ENCODE measurements at regions not wholly inside any gene's neighbourhood (a gene's known extent, or its start where the extent isn't known, plus 50 kb on each side); places are given as distances from the start of the nearest gene placed in this dataset.

GRCh38 chr13:40153516-40153915 lies 498.1 kb downstream of the COG6 start:
- no peak for TF ChIP-seq CTCF (conservative IDR thresholded peaks at IDR 0.05)
- no peak overlapping the region for H3K27ac ChIP-seq

- no peak overlapping the region for H3K27ac ChIP-seq
- no peak for TF ChIP-seq CTCF (conservative IDR thresholded peaks at IDR 0.05)
These were observed 499.7 kb downstream of the COG6 start for GRCh38 chr13:40155201-40155600.

GRCh38 chr13:40158218-40158617 lies 502.8 kb downstream of the COG6 start:
- no peak for TF ChIP-seq CTCF (conservative IDR thresholded peaks at IDR 0.05)

GRCh38 chr13:40158757-40159156 lies 503.3 kb downstream of the COG6 start:
- TF ChIP-seq CTCF (conservative IDR thresholded peaks at IDR 0.05) = no peak
- H3K27ac ChIP-seq = no peak overlapping the region

More at GRCh38 chr13:40158218-40158617, 502.8 kb downstream of the COG6 start:
- no peak overlapping the region for H3K27ac ChIP-seq

GRCh38 chr13:40159736-40160135 lies 504.3 kb downstream of the COG6 start:
- no peak for TF ChIP-seq CTCF (conservative IDR thresholded peaks at IDR 0.05)
- H3K27ac ChIP-seq = no peak overlapping the region

GRCh38 chr13:40160618-40161350 lies 505.3 kb downstream of the COG6 start:
- H3K27ac ChIP-seq = no peak overlapping the region
- no peak for TF ChIP-seq CTCF (conservative IDR thresholded peaks at IDR 0.05)

GRCh38 chr13:40161351-40161810 lies 505.1 kb downstream of the FOXO1 start:
- TF ChIP-seq CTCF (conservative IDR thresholded peaks at IDR 0.05) = no peak
- no peak overlapping the region for H3K27ac ChIP-seq

Data from VCaP (cell line).